ENCODE measurements at regions not wholly inside any gene's neighbourhood (a gene's known extent, or its start where the extent isn't known, plus 50 kb on each side); places are given as distances from the start of the nearest gene placed in this dataset.

- Histone ChIP-seq H3K4me3 (IDR thresholded peaks at IDR 0.05; ENCODE audit: insufficient read depth, low read depth, low read length) (no peak overlapping the region), H4K20me1 (ENCODE audit: insufficient read depth) (no peaks in the 10 kb centered on the region), H3K79me2 (ENCODE audit: insufficient read depth, low read depth) (no peaks in the 10 kb centered on the region), H3K27me3 (ENCODE audit: insufficient read depth, low read depth) (no peaks in the 10 kb centered on the region), H3K4me2 (no peak overlapping the region), H3K9ac (no peak overlapping the region), H3K36me3 (ENCODE audit: insufficient read depth) (no peaks in the 10 kb centered on the region), H2AFZ (ENCODE audit: low read depth) (no peak overlapping the region), H3K4me1 (ENCODE audit: low read depth, poor library complexity, severe bottlenecking) (no peaks in the 10 kb centered on the region), H3K27ac (no peak overlapping the region)
- TF ChIP-seq, protein P1, sequence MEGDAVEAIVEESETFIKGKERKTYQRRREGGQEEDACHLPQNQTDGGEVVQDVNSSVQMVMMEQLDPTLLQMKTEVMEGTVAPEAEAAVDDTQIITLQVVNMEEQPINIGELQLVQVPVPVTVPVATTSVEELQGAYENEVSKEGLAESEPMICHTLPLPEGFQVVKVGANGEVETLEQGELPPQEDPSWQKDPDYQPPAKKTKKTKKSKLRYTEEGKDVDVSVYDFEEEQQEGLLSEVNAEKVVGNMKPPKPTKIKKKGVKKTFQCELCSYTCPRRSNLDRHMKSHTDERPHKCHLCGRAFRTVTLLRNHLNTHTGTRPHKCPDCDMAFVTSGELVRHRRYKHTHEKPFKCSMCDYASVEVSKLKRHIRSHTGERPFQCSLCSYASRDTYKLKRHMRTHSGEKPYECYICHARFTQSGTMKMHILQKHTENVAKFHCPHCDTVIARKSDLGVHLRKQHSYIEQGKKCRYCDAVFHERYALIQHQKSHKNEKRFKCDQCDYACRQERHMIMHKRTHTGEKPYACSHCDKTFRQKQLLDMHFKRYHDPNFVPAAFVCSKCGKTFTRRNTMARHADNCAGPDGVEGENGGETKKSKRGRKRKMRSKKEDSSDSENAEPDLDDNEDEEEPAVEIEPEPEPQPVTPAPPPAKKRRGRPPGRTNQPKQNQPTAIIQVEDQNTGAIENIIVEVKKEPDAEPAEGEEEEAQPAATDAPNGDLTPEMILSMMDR (conservative IDR thresholded peaks at IDR 0.05; ENCODE audit: low read depth, low read length): no peak
Observed at GRCh38 chr10:32120147-32120546, 63.9 kb upstream of the KIF5B start.

DNA sequence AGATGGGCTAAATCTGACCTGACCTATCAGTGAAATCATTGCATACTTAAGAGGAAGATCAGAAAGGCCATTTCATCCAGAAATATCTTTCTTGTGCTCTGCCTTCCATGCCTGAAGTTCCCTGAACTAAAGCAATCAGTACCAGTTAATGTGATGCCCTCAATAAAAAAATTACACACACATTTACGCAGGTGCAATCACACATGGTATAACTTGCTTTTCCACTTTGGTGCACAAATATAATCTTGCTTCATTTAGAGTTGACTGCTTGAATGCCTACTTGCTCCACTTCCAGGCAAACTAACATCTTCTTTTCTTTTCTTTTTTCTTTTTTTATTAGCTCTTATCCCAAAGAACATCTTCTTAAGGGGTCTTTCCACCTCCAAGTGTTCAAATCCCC, 58.3 kb upstream of the KIF5B start:
- no peaks in the 10 kb centered on the region for H3K36me3 ChIP-seq (ENCODE audit: insufficient read depth)
- H3K27me3 ChIP-seq (ENCODE audit: insufficient read depth, low read depth): no peaks in the 10 kb centered on the region
- no peaks in the 10 kb centered on the region for H4K20me1 ChIP-seq (ENCODE audit: insufficient read depth)
- H3K4me1 ChIP-seq (ENCODE audit: low read depth, poor library complexity, severe bottlenecking): no peaks in the 10 kb centered on the region
- H3K4me3 ChIP-seq (IDR thresholded peaks at IDR 0.05; ENCODE audit: insufficient read depth, low read depth, low read length): no peak overlapping the region
- H3K79me2 ChIP-seq (ENCODE audit: insufficient read depth, low read depth): no peaks in the 10 kb centered on the region
- H2AFZ ChIP-seq (ENCODE audit: low read depth): no peak overlapping the region
- TF ChIP-seq, protein P1 (conservative IDR thresholded peaks at IDR 0.05; ENCODE audit: low read depth, low read length): no peak
- H3K9ac ChIP-seq: no peak overlapping the region
- H3K27ac ChIP-seq: no peak overlapping the region
- H3K4me2 ChIP-seq: no peak overlapping the region

DNA sequence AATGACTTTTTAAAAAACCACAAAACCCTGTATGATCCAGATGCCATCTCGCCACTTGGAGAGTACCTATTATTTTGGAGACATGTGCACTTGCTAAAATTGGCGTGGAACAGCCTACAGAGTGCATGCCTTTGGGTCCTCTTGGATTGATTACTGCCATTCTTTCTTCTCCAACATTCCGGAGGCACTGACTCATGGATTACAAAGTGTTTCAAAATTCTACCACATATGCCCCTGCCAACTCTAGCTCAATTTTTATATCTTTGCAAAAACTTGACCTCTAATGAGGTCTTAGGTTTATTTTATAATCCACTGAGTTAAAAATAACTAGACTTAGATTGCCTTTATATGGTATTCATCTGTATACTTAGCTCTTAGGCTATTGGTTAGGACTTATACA, 55.8 kb upstream of the KIF5B start:
- no peaks in the 10 kb centered on the region for H3K4me1 ChIP-seq (ENCODE audit: low read depth, poor library complexity, severe bottlenecking)

DNA sequence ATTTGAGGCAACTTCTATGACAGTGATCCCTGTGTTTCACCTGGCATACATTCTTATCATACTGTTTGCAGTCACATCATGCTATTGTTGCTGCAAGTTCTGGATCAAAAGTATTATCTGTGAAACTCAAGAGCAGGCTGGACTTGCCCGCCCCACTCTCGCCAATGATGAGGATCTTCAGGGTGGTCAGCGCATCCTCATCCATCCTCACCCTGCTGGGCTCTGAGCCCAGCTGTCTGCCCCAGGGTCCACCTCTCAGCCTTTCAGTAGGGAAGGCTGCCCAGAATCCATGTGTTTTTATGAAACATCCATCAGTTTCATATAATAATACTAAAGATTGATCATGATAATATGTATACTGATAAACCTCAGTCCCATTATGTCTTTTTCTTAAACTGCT, 55.4 kb upstream of the KIF5B start:
- TF ChIP-seq, protein P1 (conservative IDR thresholded peaks at IDR 0.05; ENCODE audit: low read depth, low read length): no peak
- Histone ChIP-seq H2AFZ (ENCODE audit: low read depth) (no peak overlapping the region), H3K36me3 (ENCODE audit: insufficient read depth) (no peaks in the 10 kb centered on the region), H3K9ac (no peak overlapping the region), H3K27ac (no peak overlapping the region), H3K4me1 (ENCODE audit: low read depth, poor library complexity, severe bottlenecking) (no peaks in the 10 kb centered on the region), H3K4me3 (IDR thresholded peaks at IDR 0.05; ENCODE audit: insufficient read depth, low read depth, low read length) (no peak overlapping the region), H4K20me1 (ENCODE audit: insufficient read depth) (no peaks in the 10 kb centered on the region), H3K79me2 (ENCODE audit: insufficient read depth, low read depth) (no peaks in the 10 kb centered on the region), H3K27me3 (ENCODE audit: insufficient read depth, low read depth) (no peaks in the 10 kb centered on the region), H3K4me2 (no peak overlapping the region)

More for the DNA sequence above, 55.8 kb upstream of the KIF5B start:
- Histone ChIP-seq H3K4me2 (no peak overlapping the region), H3K27ac (no peak overlapping the region), H4K20me1 (ENCODE audit: insufficient read depth) (no peaks in the 10 kb centered on the region), H3K36me3 (ENCODE audit: insufficient read depth) (no peaks in the 10 kb centered on the region), H3K79me2 (ENCODE audit: insufficient read depth, low read depth) (no peaks in the 10 kb centered on the region), H3K27me3 (ENCODE audit: insufficient read depth, low read depth) (no peaks in the 10 kb centered on the region), H3K9ac (no peak overlapping the region), H3K4me3 (IDR thresholded peaks at IDR 0.05; ENCODE audit: insufficient read depth, low read depth, low read length) (no peak overlapping the region), H2AFZ (ENCODE audit: low read depth) (no peak overlapping the region)
- TF ChIP-seq, protein P1 (conservative IDR thresholded peaks at IDR 0.05; ENCODE audit: low read depth, low read length): no peak

All from KMS-11 (cell line).